K562 (cell line): ENCODE measurements at regions not wholly inside any gene's neighbourhood (a gene's known extent, or its start where the extent isn't known, plus 50 kb on each side); places are given as distances from the start of the nearest gene placed in this dataset.

Experiments
- NFIC ChIP-seq: fragments of 450-650 bp; IDR thresholded peaks from 2 replicates; pipeline ENCODE4 v1.6.1; 2017; ENCODE audit warnings: mild to moderate bottlenecking, inconsistent platforms
- TF ChIP-seq, protein P1 (sequence below): fragments of 450-650 bp; IDR thresholded peaks from 2 replicates; pipeline ENCODE4 v1.6.1; 2016; ENCODE audit warnings: mild to moderate bottlenecking, moderate library complexity

DNA sequence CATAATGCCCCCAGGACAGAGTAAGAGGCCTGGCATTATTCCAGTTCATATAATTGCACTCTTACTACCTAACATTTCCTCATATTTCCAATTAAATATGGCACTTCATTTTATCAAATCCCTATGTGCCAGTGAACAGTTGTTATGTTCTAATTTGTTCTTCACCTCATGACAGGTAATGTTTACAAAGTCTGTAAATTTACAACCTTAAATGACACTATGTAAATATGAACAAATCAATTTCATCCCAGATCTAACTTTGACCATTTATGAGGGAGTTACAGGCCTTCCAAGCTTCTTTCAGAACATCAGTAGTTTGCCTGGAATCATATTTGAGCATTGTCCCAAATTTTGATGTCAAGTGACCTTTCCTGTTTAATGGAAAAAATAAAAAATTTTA lies 592.6 kb upstream of the CDH6 start (continued):
- TF ChIP-seq, protein P1, sequence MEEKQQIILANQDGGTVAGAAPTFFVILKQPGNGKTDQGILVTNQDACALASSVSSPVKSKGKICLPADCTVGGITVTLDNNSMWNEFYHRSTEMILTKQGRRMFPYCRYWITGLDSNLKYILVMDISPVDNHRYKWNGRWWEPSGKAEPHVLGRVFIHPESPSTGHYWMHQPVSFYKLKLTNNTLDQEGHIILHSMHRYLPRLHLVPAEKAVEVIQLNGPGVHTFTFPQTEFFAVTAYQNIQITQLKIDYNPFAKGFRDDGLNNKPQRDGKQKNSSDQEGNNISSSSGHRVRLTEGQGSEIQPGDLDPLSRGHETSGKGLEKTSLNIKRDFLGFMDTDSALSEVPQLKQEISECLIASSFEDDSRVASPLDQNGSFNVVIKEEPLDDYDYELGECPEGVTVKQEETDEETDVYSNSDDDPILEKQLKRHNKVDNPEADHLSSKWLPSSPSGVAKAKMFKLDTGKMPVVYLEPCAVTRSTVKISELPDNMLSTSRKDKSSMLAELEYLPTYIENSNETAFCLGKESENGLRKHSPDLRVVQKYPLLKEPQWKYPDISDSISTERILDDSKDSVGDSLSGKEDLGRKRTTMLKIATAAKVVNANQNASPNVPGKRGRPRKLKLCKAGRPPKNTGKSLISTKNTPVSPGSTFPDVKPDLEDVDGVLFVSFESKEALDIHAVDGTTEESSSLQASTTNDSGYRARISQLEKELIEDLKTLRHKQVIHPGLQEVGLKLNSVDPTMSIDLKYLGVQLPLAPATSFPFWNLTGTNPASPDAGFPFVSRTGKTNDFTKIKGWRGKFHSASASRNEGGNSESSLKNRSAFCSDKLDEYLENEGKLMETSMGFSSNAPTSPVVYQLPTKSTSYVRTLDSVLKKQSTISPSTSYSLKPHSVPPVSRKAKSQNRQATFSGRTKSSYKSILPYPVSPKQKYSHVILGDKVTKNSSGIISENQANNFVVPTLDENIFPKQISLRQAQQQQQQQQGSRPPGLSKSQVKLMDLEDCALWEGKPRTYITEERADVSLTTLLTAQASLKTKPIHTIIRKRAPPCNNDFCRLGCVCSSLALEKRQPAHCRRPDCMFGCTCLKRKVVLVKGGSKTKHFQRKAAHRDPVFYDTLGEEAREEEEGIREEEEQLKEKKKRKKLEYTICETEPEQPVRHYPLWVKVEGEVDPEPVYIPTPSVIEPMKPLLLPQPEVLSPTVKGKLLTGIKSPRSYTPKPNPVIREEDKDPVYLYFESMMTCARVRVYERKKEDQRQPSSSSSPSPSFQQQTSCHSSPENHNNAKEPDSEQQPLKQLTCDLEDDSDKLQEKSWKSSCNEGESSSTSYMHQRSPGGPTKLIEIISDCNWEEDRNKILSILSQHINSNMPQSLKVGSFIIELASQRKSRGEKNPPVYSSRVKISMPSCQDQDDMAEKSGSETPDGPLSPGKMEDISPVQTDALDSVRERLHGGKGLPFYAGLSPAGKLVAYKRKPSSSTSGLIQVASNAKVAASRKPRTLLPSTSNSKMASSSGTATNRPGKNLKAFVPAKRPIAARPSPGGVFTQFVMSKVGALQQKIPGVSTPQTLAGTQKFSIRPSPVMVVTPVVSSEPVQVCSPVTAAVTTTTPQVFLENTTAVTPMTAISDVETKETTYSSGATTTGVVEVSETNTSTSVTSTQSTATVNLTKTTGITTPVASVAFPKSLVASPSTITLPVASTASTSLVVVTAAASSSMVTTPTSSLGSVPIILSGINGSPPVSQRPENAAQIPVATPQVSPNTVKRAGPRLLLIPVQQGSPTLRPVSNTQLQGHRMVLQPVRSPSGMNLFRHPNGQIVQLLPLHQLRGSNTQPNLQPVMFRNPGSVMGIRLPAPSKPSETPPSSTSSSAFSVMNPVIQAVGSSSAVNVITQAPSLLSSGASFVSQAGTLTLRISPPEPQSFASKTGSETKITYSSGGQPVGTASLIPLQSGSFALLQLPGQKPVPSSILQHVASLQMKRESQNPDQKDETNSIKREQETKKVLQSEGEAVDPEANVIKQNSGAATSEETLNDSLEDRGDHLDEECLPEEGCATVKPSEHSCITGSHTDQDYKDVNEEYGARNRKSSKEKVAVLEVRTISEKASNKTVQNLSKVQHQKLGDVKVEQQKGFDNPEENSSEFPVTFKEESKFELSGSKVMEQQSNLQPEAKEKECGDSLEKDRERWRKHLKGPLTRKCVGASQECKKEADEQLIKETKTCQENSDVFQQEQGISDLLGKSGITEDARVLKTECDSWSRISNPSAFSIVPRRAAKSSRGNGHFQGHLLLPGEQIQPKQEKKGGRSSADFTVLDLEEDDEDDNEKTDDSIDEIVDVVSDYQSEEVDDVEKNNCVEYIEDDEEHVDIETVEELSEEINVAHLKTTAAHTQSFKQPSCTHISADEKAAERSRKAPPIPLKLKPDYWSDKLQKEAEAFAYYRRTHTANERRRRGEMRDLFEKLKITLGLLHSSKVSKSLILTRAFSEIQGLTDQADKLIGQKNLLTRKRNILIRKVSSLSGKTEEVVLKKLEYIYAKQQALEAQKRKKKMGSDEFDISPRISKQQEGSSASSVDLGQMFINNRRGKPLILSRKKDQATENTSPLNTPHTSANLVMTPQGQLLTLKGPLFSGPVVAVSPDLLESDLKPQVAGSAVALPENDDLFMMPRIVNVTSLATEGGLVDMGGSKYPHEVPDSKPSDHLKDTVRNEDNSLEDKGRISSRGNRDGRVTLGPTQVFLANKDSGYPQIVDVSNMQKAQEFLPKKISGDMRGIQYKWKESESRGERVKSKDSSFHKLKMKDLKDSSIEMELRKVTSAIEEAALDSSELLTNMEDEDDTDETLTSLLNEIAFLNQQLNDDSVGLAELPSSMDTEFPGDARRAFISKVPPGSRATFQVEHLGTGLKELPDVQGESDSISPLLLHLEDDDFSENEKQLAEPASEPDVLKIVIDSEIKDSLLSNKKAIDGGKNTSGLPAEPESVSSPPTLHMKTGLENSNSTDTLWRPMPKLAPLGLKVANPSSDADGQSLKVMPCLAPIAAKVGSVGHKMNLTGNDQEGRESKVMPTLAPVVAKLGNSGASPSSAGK, result no peak
- no peak for TF ChIP-seq NFIC
- TF ChIP-seq, all 486 proteins: peak for 0
